HG03108 (cell line): ENCODE measurements at regions not wholly inside any gene's neighbourhood (a gene's known extent, or its start where the extent isn't known, plus 50 kb on each side); places are given as distances from the start of the nearest gene placed in this dataset.

ENCODE experiments used
- ATAC-seq: cut with Tn5 transposase; IDR thresholded peaks from one replicate; pipeline ENCODE4 v1.9.1; 2021; ENCODE audit warnings: moderate library complexity; ENCODE audit not compliant: unreplicated experiment

DNA sequence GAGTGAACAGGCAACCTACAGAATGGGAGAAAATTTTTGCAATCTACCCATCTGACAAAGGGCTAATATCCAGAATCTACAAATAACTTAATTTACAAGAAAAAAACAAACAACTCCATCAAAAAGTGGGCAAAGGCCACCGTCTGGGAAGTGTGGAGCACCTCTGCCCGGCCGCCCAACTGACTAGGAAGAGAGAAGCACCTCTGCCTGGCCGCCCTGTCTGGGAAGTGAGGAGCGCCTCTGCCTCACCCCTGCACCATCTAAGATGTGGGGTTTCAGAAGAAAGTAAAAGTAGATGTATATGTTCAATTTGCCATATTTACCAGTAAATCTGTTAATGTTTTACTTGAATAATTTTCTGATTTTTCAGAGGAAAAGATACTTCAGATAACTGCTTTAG, 108.1 kb upstream of the TMEM161B start:
- ATAC-seq: no peak

GRCh38 chr5:88374391-88374790, 105.7 kb upstream of the TMEM161B start:
- ATAC-seq: no peak

GRCh38 chr5:88370824-88371223, 102.2 kb upstream of the TMEM161B start:
- no peak for ATAC-seq

- ATAC-seq: no peak
These were observed 99.6 kb upstream of the TMEM161B start for GRCh38 chr5:88368201-88368600.

GRCh38 chr5:88364991-88365390, 96.3 kb upstream of the TMEM161B start:
- ATAC-seq: no peak

- no peak for ATAC-seq
These were observed 86.9 kb upstream of the TMEM161B start for GRCh38 chr5:88355490-88356050.

GRCh38 chr5:88325868-88326267, 57.2 kb upstream of the TMEM161B start:
- ATAC-seq: no peak

DNA sequence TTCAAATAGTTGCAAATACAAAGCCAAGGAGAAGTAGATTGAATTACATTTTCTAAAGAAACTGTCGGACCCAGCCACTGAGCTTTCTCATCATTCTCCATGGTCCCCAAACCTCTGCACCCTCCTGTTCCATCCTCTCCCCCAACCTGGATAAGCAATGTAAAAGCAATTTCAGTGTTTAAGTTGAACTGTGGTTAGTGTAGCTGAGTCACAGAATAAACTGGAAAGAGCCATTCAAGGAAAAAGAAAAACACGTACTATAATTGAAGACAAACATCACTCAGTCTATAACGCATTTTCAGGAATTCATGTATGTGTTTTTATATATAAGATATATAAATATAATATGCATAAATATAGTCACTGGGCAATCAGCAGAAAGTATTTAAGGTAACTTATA, 54.1 kb upstream of the TMEM161B start:
- no peak for ATAC-seq
